ENCODE measurements at regions not wholly inside any gene's neighbourhood (a gene's known extent, or its start where the extent isn't known, plus 50 kb on each side); places are given as distances from the start of the nearest gene placed in this dataset.

DNA sequence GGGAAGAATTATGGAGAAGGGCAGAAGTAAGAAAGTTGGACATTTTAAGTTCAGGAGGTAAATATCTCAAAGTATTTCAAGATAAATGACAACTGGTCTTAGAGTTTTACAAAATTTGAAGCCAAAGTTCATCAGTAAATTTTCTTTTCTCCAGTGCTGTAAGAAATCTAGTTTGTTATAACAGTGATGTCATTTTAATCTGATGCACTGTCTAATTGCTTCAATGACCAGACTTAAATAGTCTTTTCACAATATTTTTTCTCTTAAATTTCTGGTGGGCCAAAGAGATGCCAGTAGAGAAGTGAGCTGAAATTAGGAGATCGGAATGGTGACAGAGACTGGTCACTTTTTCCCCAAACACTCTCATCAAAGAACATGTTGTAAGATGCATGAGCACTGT lies 156.5 kb upstream of the TMEM161B start:
- Histone ChIP-seq H3K9ac (ENCODE audit: insufficient read depth, low read length) (no peak overlapping the region), H3K27ac (ENCODE audit: insufficient read depth, low read length) (no peak overlapping the region), H2AFZ (ENCODE audit: low read length) (no peak overlapping the region), H3K9me3 (ENCODE audit: control insufficient read depth, insufficient read depth, low read depth, low read length) (no peaks in the 10 kb centered on the region), H3K4me2 (ENCODE audit: extremely low read depth, insufficient read depth, low read length) (no peak overlapping the region), H3K4me1 (ENCODE audit: control insufficient read depth, extremely low read depth, insufficient read depth, low read length) (no peaks in the 10 kb centered on the region), H4K20me1 (ENCODE audit: control insufficient read depth, extremely low read depth, insufficient read depth, low read length) (no peaks in the 10 kb centered on the region), H3K27me3 (ENCODE audit: control insufficient read depth, insufficient read depth, low read length) (no peaks in the 10 kb centered on the region), H3K79me2 (ENCODE audit: control insufficient read depth, insufficient read depth, low read length) (no peaks in the 10 kb centered on the region), H3K4me3 (replicated peaks in 1 of 4; ENCODE audit: control extremely low read depth in 1 of 4, insufficient read depth in 1 of 4, low read depth in 3 of 4, low read length in 4 of 4) (no peak overlapping the region), H3K36me3 (ENCODE audit: control insufficient read depth, insufficient read depth, low read length) (no peaks in the 10 kb centered on the region)
- TF ChIP-seq, protein P1, sequence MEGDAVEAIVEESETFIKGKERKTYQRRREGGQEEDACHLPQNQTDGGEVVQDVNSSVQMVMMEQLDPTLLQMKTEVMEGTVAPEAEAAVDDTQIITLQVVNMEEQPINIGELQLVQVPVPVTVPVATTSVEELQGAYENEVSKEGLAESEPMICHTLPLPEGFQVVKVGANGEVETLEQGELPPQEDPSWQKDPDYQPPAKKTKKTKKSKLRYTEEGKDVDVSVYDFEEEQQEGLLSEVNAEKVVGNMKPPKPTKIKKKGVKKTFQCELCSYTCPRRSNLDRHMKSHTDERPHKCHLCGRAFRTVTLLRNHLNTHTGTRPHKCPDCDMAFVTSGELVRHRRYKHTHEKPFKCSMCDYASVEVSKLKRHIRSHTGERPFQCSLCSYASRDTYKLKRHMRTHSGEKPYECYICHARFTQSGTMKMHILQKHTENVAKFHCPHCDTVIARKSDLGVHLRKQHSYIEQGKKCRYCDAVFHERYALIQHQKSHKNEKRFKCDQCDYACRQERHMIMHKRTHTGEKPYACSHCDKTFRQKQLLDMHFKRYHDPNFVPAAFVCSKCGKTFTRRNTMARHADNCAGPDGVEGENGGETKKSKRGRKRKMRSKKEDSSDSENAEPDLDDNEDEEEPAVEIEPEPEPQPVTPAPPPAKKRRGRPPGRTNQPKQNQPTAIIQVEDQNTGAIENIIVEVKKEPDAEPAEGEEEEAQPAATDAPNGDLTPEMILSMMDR (conservative IDR thresholded peaks at IDR 0.05 in 1 of 2, IDR thresholded peaks at IDR 0.05 in 1 of 2; ENCODE audit: low read depth in 1 of 2, low read length in 2 of 2) = no peak
- TF ChIP-seq EZH2 (IDR thresholded peaks at IDR 0.05; ENCODE audit: low read length, missing control alignments) = no peak
- no peak for DNase-seq (ENCODE audit: low read depth in 2 of 2)

DNA sequence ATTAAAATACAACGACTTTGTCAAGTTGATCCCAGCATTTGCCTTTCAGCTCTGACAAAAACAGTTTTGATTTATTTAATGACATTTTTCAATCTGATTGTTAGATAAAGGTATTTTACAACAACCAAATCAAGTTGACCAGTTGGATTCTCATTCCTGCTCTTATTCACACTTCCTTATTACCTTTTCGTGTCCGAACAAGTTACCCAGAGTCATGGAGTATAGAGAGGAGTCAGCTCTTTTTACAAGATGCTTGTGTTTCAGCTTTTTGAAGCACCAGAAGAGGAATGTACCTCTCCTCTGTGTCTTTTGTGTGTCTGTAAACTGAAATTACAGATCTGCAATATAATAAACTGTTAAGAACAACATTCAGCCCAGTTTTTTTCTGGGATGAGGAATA lies 151.3 kb upstream of the TMEM161B start:
- no peak overlapping the region for H3K9ac ChIP-seq (ENCODE audit: insufficient read depth, low read length)
- no peak overlapping the region for H3K4me2 ChIP-seq (ENCODE audit: extremely low read depth, insufficient read depth, low read length)
- no peaks in the 10 kb centered on the region for H3K4me1 ChIP-seq (ENCODE audit: control insufficient read depth, extremely low read depth, insufficient read depth, low read length)
- no peaks in the 10 kb centered on the region for H3K9me3 ChIP-seq (ENCODE audit: control insufficient read depth, insufficient read depth, low read depth, low read length)
- DNase-seq (ENCODE audit: low read depth in 2 of 2) = no peak
- H4K20me1 ChIP-seq (ENCODE audit: control insufficient read depth, extremely low read depth, insufficient read depth, low read length) = no peaks in the 10 kb centered on the region
- TF ChIP-seq, protein P1 (conservative IDR thresholded peaks at IDR 0.05 in 1 of 2, IDR thresholded peaks at IDR 0.05 in 1 of 2; ENCODE audit: low read depth in 1 of 2, low read length in 2 of 2) = no peak
- TF ChIP-seq EZH2 (IDR thresholded peaks at IDR 0.05; ENCODE audit: low read length, missing control alignments) = no peak
- H3K27ac ChIP-seq (ENCODE audit: insufficient read depth, low read length) = no peak overlapping the region
- no peak overlapping the region for H3K4me3 ChIP-seq (replicated peaks in 1 of 4; ENCODE audit: control extremely low read depth in 1 of 4, insufficient read depth in 1 of 4, low read depth in 3 of 4, low read length in 4 of 4)
- no peaks in the 10 kb centered on the region for H3K79me2 ChIP-seq (ENCODE audit: control insufficient read depth, insufficient read depth, low read length)
- no peaks in the 10 kb centered on the region for H3K36me3 ChIP-seq (ENCODE audit: control insufficient read depth, insufficient read depth, low read length)
- no peaks in the 10 kb centered on the region for H3K27me3 ChIP-seq (ENCODE audit: control insufficient read depth, insufficient read depth, low read length)
- no peak overlapping the region for H2AFZ ChIP-seq (ENCODE audit: low read length)

DNA sequence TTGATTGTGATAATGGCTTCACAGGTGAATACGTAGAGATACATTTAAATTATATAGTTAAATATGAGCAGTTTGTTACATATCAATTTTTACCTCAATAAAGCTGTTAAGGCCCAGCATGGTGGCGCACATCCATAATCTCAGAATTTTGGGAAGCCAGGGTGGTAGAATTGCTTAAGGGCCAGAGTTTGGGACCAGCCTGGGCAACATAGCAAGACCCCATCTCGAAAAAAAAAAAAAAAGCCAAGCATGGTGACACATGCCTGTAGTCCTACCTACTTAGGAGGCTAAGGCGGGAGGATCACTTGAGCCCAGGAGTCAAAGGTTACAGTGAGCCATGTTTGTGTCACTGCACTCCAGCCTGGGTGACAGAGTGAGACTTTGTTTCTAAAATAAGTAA lies 138.7 kb upstream of the TMEM161B start:
- Histone ChIP-seq H4K20me1 (ENCODE audit: control insufficient read depth, extremely low read depth, insufficient read depth, low read length) (no peaks in the 10 kb centered on the region), H3K27me3 (ENCODE audit: control insufficient read depth, insufficient read depth, low read length) (no peaks in the 10 kb centered on the region), H3K79me2 (ENCODE audit: control insufficient read depth, insufficient read depth, low read length) (no peaks in the 10 kb centered on the region), H3K9ac (ENCODE audit: insufficient read depth, low read length) (no peak overlapping the region), H3K4me3 (replicated peaks in 1 of 4; ENCODE audit: control extremely low read depth in 1 of 4, insufficient read depth in 1 of 4, low read depth in 3 of 4, low read length in 4 of 4) (no peak overlapping the region), H3K4me1 (ENCODE audit: control insufficient read depth, extremely low read depth, insufficient read depth, low read length) (no peaks in the 10 kb centered on the region), H3K36me3 (ENCODE audit: control insufficient read depth, insufficient read depth, low read length) (no peaks in the 10 kb centered on the region), H3K4me2 (ENCODE audit: extremely low read depth, insufficient read depth, low read length) (no peak overlapping the region), H2AFZ (ENCODE audit: low read length) (no peak overlapping the region), H3K9me3 (ENCODE audit: control insufficient read depth, insufficient read depth, low read depth, low read length) (no peaks in the 10 kb centered on the region), H3K27ac (ENCODE audit: insufficient read depth, low read length) (no peak overlapping the region)
- TF ChIP-seq EZH2 (IDR thresholded peaks at IDR 0.05; ENCODE audit: low read length, missing control alignments) = no peak
- TF ChIP-seq, protein P1 (conservative IDR thresholded peaks at IDR 0.05 in 1 of 2, IDR thresholded peaks at IDR 0.05 in 1 of 2; ENCODE audit: low read depth in 1 of 2, low read length in 2 of 2) = no peak
- DNase-seq (ENCODE audit: low read depth in 2 of 2) = no peak

Data from fibroblast of lung (primary cell).